ENCODE measurements at regions not wholly inside any gene's neighbourhood (a gene's known extent, or its start where the extent isn't known, plus 50 kb on each side); places are given as distances from the start of the nearest gene placed in this dataset.
"Not testable (repeated sequence)": the region's sequence is repeated elsewhere in the genome, so short reads cannot be mapped to it uniquely, and the experiment has no call there.

GRCh38 chr11:103812680-103813079 lies 223.8 kb upstream of the DDI1 start:
- WGBS, 3 donors, result 76 to 79% (median 76%) methylated on average over 3 of the region's 3 CpGs
- H3K27ac ChIP-seq (ENCODE audit: low read depth, low read length), result no peak overlapping the region

- WGBS, 3 donors, result 85 to 96% (median 90%) methylated on average over 8 of the region's 8 CpGs
- not testable (repeated sequence) for H3K27ac ChIP-seq (ENCODE audit: low read depth, low read length)
These were observed 216.1 kb upstream of the DDI1 start for GRCh38 chr11:103820345-103820744.

- H3K27ac ChIP-seq (ENCODE audit: low read depth, low read length), result no peak overlapping the region
- WGBS, 3 donors, result 49 to 71% (median 66%) methylated on average over 1 of the region's 1 CpG
These were observed 212.3 kb upstream of the DDI1 start for GRCh38 chr11:103824116-103824515.

GRCh38 chr11:103825469-103825868 lies 211.0 kb upstream of the DDI1 start:
- no peak overlapping the region for H3K27ac ChIP-seq (ENCODE audit: low read depth, low read length)
- WGBS, 3 donors, result 64 to 100% (median 99%) methylated on average over 2 of the region's 2 CpGs

GRCh38 chr11:103826856-103827255 lies 209.6 kb upstream of the DDI1 start:
- 30 to 59% (median 57%) methylated on average over 1 of the region's 1 CpG for WGBS, 3 donors
- H3K27ac ChIP-seq (ENCODE audit: low read depth, low read length), result no peak overlapping the region

- WGBS, 3 donors, result 94 to 99% (median 96%) methylated on average over 4 of the region's 4 CpGs
- no peak overlapping the region for H3K27ac ChIP-seq (ENCODE audit: low read depth, low read length)
These were observed 206.8 kb upstream of the DDI1 start for GRCh38 chr11:103829596-103829995.

GRCh38 chr11:103830205-103830604 lies 206.2 kb upstream of the DDI1 start:
- 0 to 96% (median 65%) methylated on average over 1 of the region's 1 CpG for WGBS, 3 donors
- no peak overlapping the region for H3K27ac ChIP-seq (ENCODE audit: low read depth, low read length)

- WGBS, 3 donors, result 80 to 89% (median 81%) methylated on average over 3 of the region's 3 CpGs
- no peak overlapping the region for H3K27ac ChIP-seq (ENCODE audit: low read depth, low read length)
These were observed 203.7 kb upstream of the DDI1 start for GRCh38 chr11:103832762-103833161.

GRCh38 chr11:103842191-103842590 lies 194.2 kb upstream of the DDI1 start:
- no peak overlapping the region for H3K27ac ChIP-seq (ENCODE audit: low read depth, low read length)
- WGBS, 3 donors, result 47 to 63% (median 63%) methylated on average over 6 of the region's 6 CpGs

GRCh38 chr11:103842795-103843194 lies 193.6 kb upstream of the DDI1 start:
- H3K27ac ChIP-seq (ENCODE audit: low read depth, low read length), result no peak overlapping the region
- 66 to 77% (median 71%) methylated on average over 2 of the region's 2 CpGs for WGBS, 3 donors

- H3K27ac ChIP-seq (ENCODE audit: low read depth, low read length), result no peak overlapping the region
- 76 to 91% (median 89%) methylated on average over 7 of the region's 7 CpGs for WGBS, 3 donors
These were observed 191.9 kb upstream of the DDI1 start for GRCh38 chr11:103844327-103845215.

GRCh38 chr11:103845331-103845730 lies 191.1 kb upstream of the DDI1 start:
- H3K27ac ChIP-seq (ENCODE audit: low read depth, low read length), result no peak overlapping the region
- WGBS, 3 donors, result 39 to 70% (median 69%) methylated on average over 1 of the region's 1 CpG

- 85 to 94% (median 91%) methylated on average over 5 of the region's 5 CpGs for WGBS, 3 donors
These were observed 187.8 kb upstream of the DDI1 start for GRCh38 chr11:103848686-103849085.

GRCh38 chr11:103849366-103849765 lies 187.1 kb upstream of the DDI1 start:
- WGBS, 3 donors, result 49 to 64% (median 60%) methylated on average over 3 of the region's 3 CpGs
- H3K27ac ChIP-seq (ENCODE audit: low read depth, low read length), result no peak overlapping the region

More at GRCh38 chr11:103848686-103849085, 187.8 kb upstream of the DDI1 start:
- no peak overlapping the region for H3K27ac ChIP-seq (ENCODE audit: low read depth, low read length)

GRCh38 chr11:103850419-103851165 lies 185.8 kb upstream of the DDI1 start:
- no peak overlapping the region for H3K27ac ChIP-seq (ENCODE audit: low read depth, low read length)
- WGBS, 3 donors, result 57 to 75% (median 73%) methylated on average over 6 of the region's 6 CpGs

GRCh38 chr11:103851166-103851651 lies 185.2 kb upstream of the DDI1 start:
- WGBS, 3 donors, result 17 to 54% (median 49%) methylated on average over 3 of the region's 3 CpGs

More at GRCh38 chr11:103851166-103851651, 185.2 kb upstream of the DDI1 start:
- no peak overlapping the region for H3K27ac ChIP-seq (ENCODE audit: low read depth, low read length)

All from adipose tissue (tissue), 3 donors.